GM12878 (cell line): ENCODE measurements at regions not wholly inside any gene's neighbourhood (a gene's known extent, or its start where the extent isn't known, plus 50 kb on each side); places are given as distances from the start of the nearest gene placed in this dataset.

Experiments used
- GABPA ChIP-seq: IDR thresholded peaks from 2 replicates; pipeline ENCODE4 v1.6.1; 2014; ENCODE audit warnings: antibody characterized with exemption, low read depth, mild to moderate bottlenecking, inconsistent platforms
- HDAC2 ChIP-seq: fragments of 200-600 bp; sonication (generic); IDR thresholded peaks from 2 replicates; pipeline ENCODE4 v1.6.1; 2017
- TARDBP ChIP-seq: IDR thresholded peaks from 2 replicates; pipeline ENCODE4 v1.6.1; 2016; ENCODE audit warnings: borderline replicate concordance
- ZNF24 ChIP-seq: fragments of 450-650 bp; IDR thresholded peaks from 2 replicates; pipeline ENCODE4 v1.6.1; 2017; ENCODE audit warnings: antibody characterized with exemption, mild to moderate bottlenecking

DNA sequence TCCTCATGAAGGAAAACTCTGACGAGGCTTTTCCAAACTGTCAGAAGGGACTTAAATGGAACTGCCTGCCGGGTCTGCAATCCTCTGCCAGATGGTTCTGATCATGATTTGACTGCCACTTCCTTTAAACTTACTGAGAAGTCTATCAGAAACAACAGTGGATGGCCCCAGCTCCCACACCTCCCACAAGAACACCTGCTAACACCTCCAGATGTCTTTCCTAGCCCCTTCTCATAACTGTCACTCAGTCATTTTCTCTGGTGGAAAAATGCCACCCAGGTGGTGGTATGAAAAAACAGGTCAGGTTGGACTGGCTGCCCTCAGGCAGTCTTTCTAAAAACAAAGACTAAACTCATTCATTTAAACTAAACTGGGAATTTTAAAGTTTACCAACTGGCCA lies 66.7 kb upstream of the ABCD3 start:
- TF ChIP-seq ZNF24 (no peak), GABPA (no peak), HDAC2 (no peak), TARDBP (no peak)
